GM18867 (cell line): ENCODE measurements at regions not wholly inside any gene's neighbourhood (a gene's known extent, or its start where the extent isn't known, plus 50 kb on each side); places are given as distances from the start of the nearest gene placed in this dataset.

ENCODE experiments used
- ATAC-seq: cut with Tn5 transposase; IDR thresholded peaks from one replicate; pipeline ENCODE4 v1.9.1; 2021; ENCODE audit warnings: mild to moderate bottlenecking, moderate library complexity; ENCODE audit not compliant: unreplicated experiment

- no peak for ATAC-seq
Measured at GRCh38 chr7:52897713-52898112, 137.7 kb upstream of the POM121L12 start.

GRCh38 chr7:52897288-52897687, 138.1 kb upstream of the POM121L12 start:
- no peak for ATAC-seq

GRCh38 chr7:52877240-52877639, 158.2 kb upstream of the POM121L12 start:
- no peak for ATAC-seq

GRCh38 chr7:52876402-52876801, 159.0 kb upstream of the POM121L12 start:
- no peak for ATAC-seq

- ATAC-seq, result no peak
Measured at GRCh38 chr7:52863652-52864051, 171.8 kb upstream of the POM121L12 start.

GRCh38 chr7:52862321-52862720, 173.1 kb upstream of the POM121L12 start:
- ATAC-seq, result no peak

GRCh38 chr7:52857367-52857766, 178.1 kb upstream of the POM121L12 start:
- ATAC-seq, result no peak

GRCh38 chr7:52854681-52855080, 180.8 kb upstream of the POM121L12 start:
- no peak for ATAC-seq

- no peak for ATAC-seq
Measured at GRCh38 chr7:52851547-52851946, 183.9 kb upstream of the POM121L12 start.

GRCh38 chr7:52843436-52843835, 192.0 kb upstream of the POM121L12 start:
- ATAC-seq, result no peak

- no peak for ATAC-seq
Measured at GRCh38 chr7:52842202-52842900, 193.1 kb upstream of the POM121L12 start.

- no peak for ATAC-seq
Measured at GRCh38 chr7:52838981-52839411, 196.4 kb upstream of the POM121L12 start.

- no peak for ATAC-seq
Measured at GRCh38 chr7:52831321-52831720, 204.1 kb upstream of the POM121L12 start.

- no peak for ATAC-seq
Measured at GRCh38 chr7:52830801-52831200, 204.6 kb upstream of the POM121L12 start.

GRCh38 chr7:52826515-52827265, 208.7 kb upstream of the POM121L12 start:
- no peak for ATAC-seq

- ATAC-seq, result no peak
Measured at GRCh38 chr7:52825611-52826010, 209.8 kb upstream of the POM121L12 start.

GRCh38 chr7:52811537-52811936, 223.9 kb upstream of the POM121L12 start:
- no peak for ATAC-seq

- ATAC-seq, result no peak
Measured at GRCh38 chr7:52799817-52800216, 235.6 kb upstream of the POM121L12 start.

GRCh38 chr7:52797801-52798200, 237.6 kb upstream of the POM121L12 start:
- no peak for ATAC-seq

GRCh38 chr7:52794621-52795020, 240.8 kb upstream of the POM121L12 start:
- no peak for ATAC-seq

GRCh38 chr7:52791176-52791700, 244.2 kb upstream of the POM121L12 start:
- ATAC-seq, result no peak

GRCh38 chr7:52786174-52786573, 249.3 kb upstream of the POM121L12 start:
- no peak for ATAC-seq
